Lower leg skin (tissue), 4 donors: ENCODE measurements at regions not wholly inside any gene's neighbourhood (a gene's known extent, or its start where the extent isn't known, plus 50 kb on each side); places are given as distances from the start of the nearest gene placed in this dataset.

Experiments used
- DNase-seq, 2 donors: peaks; one replicate each; pipeline ENCODE4 v3.0.0-alpha.2; 2019; ENCODE audit warnings: low spot score in 2 of 2
- H3K4me3 ChIP-seq: fragments of 200-600 bp; sonication (generic); 2 replicates; pipeline ENCODE4 v1.5.1; 2017; ENCODE audit warnings: mild to moderate bottlenecking, low read depth; ENCODE audit not compliant: poor library complexity, severe bottlenecking
- POLR2A ChIP-seq, 2 donors: fragments of 450-650 bp; IDR thresholded peaks; one replicate each; pipeline ENCODE4 v1.6.1; 2016 to 2017; ENCODE audit warnings: antibody characterized with exemption in 2 of 2, mild to moderate bottlenecking in 1 of 2, moderate library complexity in 1 of 2
- WGBS, 2 donors: methylation state at CpG; one replicate each; pipeline ENCODE4 v1.1.5; 2018; 5-methylcytosine and 5-hydroxymethylcytosine counted together
- intact Hi-C: fragments of 100-400 bp; cut with DNase I; formaldehyde crosslinking; loops from one replicate; pipeline ENCODE4 v1.15.0; 2023; ENCODE audit warnings: low total_unique reads
- TF ChIP-seq, protein P1 (sequence below), 3 donors: fragments of 450-650 bp; IDR thresholded peaks; one replicate each; pipeline ENCODE4 v1.5.1; 2016; ENCODE audit warnings: antibody characterized with exemption in 3 of 3, mild to moderate bottlenecking in 3 of 3, moderate library complexity in 2 of 3

DNA sequence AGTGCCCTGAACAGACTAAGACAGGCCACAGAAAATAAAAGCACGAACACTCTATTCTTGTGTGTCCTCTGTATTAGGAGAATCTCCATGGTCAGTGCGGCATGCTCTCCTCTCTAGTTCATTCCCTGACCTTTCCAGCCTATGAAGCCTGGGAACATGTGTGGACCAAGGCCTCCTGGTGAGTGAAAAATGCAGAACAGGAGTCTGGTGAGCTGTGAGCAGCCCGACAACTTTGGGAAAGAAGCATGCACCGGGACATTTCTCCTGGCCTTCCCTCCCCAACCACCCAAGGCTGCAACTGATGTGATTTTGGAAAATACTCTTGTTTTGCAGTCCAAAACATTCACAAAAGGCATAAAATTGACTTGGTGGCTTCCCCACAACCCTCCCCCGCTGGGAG, 878.3 kb upstream of the ID2 start:
- intact Hi-C loops = no loop called here
- H3K4me3 ChIP-seq = no peak overlapping the region
- no peak for TF ChIP-seq POLR2A (IDR thresholded peaks at IDR 0.05)
- TF ChIP-seq, protein P1, sequence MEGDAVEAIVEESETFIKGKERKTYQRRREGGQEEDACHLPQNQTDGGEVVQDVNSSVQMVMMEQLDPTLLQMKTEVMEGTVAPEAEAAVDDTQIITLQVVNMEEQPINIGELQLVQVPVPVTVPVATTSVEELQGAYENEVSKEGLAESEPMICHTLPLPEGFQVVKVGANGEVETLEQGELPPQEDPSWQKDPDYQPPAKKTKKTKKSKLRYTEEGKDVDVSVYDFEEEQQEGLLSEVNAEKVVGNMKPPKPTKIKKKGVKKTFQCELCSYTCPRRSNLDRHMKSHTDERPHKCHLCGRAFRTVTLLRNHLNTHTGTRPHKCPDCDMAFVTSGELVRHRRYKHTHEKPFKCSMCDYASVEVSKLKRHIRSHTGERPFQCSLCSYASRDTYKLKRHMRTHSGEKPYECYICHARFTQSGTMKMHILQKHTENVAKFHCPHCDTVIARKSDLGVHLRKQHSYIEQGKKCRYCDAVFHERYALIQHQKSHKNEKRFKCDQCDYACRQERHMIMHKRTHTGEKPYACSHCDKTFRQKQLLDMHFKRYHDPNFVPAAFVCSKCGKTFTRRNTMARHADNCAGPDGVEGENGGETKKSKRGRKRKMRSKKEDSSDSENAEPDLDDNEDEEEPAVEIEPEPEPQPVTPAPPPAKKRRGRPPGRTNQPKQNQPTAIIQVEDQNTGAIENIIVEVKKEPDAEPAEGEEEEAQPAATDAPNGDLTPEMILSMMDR (IDR thresholded peaks at IDR 0.05) = no peak
- no peak for DNase-seq
- WGBS, 2 donors = 77 to 84% methylated on average over 5 of the region's 5 CpGs

DNA sequence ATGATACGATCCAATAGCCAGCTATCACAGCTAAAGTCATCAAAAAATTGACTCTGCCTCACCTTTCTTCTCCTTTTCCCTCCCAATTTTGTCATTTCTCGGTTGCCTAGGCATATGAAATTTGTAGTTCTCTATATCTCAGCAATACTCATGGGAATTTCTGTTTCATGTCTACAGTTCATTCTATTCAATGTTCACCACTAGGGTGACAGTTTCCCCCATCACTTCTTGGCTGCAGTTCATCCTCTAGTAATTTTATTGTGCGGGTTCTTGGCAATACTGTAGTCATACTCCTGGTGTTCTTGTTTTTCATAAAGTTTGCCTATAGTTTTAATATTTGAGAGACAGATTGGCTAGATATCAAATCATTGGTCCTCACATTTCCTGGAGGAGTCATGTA, 872.2 kb upstream of the ID2 start:
- DNase-seq = no peak
- no peak for TF ChIP-seq POLR2A (IDR thresholded peaks at IDR 0.05)
- TF ChIP-seq, protein P1 (IDR thresholded peaks at IDR 0.05) = no peak
- intact Hi-C loops = no loop called here
- H3K4me3 ChIP-seq = no peak overlapping the region
- WGBS, 2 donors = 79 to 83% methylated on average over 3 of the region's 3 CpGs

DNA sequence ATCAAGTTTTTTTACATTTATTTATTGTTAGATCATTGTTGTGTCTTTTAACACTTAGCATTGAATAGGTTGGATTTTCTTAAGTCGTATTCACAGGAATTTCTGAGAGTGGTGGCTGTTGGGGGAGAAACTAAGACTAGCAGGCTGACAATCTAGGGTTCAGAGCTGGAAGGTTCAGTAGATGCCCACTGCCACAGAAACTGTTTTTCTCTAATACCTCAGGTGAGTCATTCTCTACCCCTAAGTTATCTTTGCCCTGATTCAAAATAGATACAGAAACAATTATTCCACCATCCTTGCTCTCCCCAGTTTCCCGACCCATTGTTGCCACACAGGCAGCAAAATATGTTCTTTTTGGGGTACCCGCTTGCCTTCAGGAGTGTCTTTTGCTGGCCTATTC, 870.8 kb upstream of the ID2 start:
- intact Hi-C loops = no loop called here
- 90 to 95% methylated on average over 3 of the region's 3 CpGs for WGBS, 2 donors
- no peak overlapping the region for H3K4me3 ChIP-seq
- TF ChIP-seq, protein P1 (IDR thresholded peaks at IDR 0.05) = no peak
- no peak for TF ChIP-seq POLR2A (IDR thresholded peaks at IDR 0.05)
- no peak for DNase-seq

DNA sequence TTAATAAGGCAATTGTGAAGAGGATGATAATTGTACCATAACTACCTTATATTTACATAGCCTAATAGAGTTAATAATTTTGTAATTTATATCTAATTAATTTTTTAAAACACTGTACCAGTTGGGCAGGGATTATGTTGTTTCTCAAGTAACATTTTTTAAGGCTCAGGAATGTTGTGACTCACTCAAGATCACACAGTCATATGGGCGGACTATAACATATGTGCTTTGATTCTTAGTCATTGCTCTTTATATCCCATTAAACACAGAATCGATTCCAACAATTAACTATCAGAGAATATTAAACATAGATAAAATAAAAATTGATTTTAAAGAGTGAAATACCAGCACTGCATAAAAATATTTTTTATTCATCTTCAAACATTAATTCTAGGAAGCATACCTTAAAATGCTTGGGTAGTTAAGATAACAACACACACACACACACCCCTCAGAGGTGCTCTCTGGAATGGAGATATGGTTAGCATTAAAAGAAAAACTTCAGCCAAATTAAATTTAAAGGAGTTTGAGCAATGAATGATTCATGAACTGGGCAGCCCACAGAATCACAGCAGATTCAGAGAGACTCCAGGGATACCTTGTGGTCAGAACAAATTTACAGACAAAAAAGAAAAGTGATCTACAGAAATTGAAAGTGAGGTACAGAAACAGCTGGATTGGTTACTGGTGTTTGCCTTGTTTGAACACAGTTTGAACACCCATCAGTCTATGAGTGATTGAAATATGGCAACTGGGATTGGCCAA, 869.4 kb upstream of the ID2 start:
- TF ChIP-seq POLR2A (IDR thresholded peaks at IDR 0.05) = no peak
- TF ChIP-seq, protein P1 (IDR thresholded peaks at IDR 0.05) = no peak
- no peak overlapping the region for H3K4me3 ChIP-seq
- intact Hi-C loops = no loop called here
- no peak for DNase-seq
- 51 to 55% methylated on average over 2 of the region's 2 CpGs for WGBS, 2 donors

DNA sequence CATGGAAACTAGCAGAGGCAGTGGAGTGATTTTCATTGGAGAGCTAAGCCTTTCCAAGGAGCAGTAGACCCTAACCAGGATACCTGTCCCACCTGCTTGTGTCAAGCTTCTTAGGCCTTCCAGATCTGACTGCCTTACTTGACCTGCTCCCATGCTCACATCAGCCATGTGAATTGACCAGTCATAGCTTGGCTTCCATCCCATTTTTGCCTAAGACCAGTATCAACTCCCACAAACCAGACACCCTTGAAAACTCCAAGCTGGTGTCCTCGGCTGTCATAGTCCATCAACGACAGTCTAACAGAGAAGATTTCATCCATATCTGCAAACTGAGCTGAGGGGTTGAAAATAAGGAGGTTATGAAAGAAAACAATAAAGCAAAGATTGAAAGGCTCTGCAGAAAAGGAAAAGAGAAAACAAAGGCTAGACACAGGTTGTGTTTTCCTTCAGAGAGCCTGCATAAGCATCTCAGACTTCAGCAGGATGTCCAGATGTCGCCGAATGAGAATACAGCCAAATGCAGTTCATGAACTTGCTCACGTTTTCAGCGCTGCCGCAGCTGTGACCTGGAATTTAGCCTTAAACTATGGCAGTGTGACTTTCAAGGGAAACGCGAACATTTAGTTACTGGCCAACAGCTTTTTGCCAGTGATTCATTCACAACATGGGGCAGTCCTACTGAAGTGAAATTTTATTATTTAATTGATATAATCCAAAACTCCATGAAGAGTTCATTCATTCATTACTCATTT, 868.1 kb upstream of the ID2 start:
- H3K4me3 ChIP-seq = no peak overlapping the region
- TF ChIP-seq POLR2A (IDR thresholded peaks at IDR 0.05) = no peak
- TF ChIP-seq, protein P1 (IDR thresholded peaks at IDR 0.05) = no peak
- intact Hi-C loops = no loop called here
- no peak for DNase-seq
- 81 to 84% methylated on average over 9 of the region's 9 CpGs for WGBS, 2 donors
